Colon (tissue), 2 donors: ENCODE measurements at regions not wholly inside any gene's neighbourhood (a gene's known extent, or its start where the extent isn't known, plus 50 kb on each side); places are given as distances from the start of the nearest gene placed in this dataset.
"Not testable (repeated sequence)": the region's sequence is repeated elsewhere in the genome, so short reads cannot be mapped to it uniquely, and the experiment has no call there.

Source experiments
- FAIRE-seq: peaks from 2 replicates; lab custom pipeline; 2012; peaks lifted over from hg19 to GRCh38; lab: Jason Lieb, UNC
- donor health status: control.
- donor health status: control.

DNA sequence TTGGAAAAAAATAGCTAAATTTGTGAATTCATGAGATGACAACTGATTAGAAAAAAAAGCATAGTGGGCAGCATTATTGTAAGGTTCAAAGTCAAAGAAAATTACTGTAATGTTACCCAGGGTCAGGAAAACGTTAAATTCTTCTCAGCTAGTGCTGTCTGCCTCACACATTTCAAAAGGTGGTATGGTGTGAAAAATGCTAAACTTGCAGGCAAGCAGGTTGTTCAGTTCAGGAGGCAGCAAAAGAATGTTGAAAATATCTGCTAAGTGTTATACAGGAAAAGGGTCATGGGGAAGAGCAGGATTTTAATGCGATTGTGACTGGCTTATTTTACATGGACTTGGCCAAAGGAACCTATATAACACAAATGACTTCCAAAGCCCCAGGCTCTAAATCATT, 232.5 kb upstream of the NDST3 start:
- no peak for FAIRE-seq

DNA sequence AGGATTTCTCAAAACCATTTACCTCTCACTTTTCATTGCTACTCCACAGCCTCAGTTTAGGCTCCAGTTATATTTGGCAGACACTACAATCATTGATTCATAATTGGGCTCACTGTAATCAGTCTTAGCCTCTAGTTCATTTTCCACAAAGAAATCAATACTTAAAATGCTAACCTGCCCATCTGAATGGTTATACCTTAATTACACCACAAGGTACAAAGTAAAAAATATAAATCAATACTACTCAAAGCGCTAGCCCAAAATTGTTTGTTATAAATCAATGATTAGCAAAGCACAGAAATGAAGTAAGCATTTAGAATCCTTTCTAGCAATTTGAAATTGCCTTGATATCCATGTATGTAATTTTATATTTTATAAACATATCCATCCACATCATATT, 222.6 kb upstream of the NDST3 start:
- no peak for FAIRE-seq

DNA sequence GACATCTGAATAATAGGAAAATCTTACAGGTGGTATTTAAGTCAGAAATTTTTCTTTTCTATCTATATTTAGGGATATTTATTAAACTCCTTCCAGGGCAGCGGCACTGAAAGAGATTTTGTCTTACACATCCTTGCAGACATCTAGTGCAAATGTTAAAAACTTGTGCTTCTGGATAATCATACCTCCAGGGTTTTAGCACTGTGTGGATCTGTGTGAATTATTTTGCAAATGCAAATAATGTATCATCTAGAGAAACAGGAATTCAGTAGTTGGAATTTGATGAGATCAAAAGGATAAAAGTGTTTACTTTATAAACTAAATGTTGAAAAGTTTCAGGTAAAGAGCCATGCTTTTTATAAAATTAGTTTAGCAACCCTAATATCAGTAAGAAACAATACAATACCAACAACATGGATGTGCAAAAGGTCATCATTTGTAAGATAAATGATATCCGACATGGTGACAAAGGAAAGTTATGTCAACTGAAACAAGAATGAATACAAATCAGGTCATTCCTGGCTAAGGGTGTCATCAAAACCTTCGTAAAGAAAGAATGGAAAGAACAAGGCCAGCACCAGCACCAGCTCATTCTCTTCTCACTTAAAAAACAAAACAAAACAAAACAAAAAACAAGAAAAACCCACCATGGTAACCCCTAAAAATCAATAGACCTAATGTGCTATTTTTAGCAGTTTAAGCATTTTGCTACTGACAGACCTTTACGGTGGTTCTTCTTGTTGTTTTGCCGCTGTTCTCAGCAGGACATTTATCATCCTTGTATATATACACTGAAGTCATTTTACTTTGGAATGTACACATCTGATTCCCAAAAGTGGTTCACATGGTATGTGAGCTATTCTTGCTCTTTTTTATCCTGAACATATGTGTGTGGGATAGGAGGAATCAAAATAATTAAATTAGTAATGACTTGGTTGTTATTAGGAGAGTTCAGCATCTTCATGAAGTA, 219.7 kb upstream of the NDST3 start:
- no peak for FAIRE-seq

DNA sequence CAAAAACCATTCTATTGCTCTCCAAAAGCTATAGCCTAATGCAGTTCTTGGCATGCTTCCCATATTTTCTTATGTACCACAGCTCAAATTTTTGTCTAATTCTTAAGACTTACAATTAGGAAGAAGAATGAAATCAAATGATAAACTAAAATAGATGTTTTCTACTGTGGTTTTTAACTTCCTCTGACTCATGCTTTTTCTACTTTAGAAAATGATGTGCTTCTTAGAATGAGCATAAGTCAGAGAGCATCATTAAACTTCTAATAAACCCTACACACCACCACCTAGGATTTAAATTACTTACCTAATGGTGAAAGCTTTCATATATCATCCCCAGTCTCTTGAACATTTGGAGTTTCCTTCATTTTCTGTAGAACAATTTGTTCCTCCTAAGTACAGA, 217.0 kb upstream of the NDST3 start:
- FAIRE-seq: no peak

DNA sequence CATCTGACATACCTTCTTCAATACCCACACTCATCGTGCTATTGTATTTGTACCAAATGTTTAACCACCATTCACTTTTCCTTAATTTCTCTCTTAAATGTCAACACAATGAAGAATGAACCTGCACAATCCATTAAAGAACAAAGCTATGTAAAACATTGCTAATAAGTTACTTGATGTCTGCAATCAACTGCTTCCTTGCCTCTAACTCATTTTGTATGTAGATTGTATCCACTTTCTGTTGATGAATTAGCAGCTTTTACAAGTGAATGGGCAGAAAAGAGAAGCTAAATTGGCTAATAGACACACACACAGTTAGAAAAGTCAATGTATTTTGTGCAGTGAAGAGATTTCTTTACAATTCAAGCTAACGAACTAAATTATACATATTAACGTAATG, 212.5 kb upstream of the NDST3 start:
- no peak for FAIRE-seq

DNA sequence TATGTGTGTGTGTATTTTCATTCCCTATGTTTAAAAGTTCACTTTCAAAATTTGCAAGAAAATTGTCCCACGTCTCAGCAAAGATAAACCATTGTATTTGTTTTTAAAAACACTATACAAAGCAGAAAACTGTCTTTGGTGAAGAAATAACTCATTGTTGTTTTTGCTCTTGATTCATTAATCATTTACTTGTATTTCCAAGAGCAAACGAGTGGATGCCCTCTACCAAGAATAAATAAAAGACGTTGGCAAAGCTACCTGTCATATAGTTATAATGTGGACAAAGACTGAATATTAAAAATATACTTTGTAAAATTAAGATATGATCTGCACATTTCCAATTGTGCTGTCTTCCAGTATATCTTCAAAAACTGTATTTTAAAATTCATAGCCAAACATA, 210.9 kb upstream of the NDST3 start:
- FAIRE-seq: no peak

DNA sequence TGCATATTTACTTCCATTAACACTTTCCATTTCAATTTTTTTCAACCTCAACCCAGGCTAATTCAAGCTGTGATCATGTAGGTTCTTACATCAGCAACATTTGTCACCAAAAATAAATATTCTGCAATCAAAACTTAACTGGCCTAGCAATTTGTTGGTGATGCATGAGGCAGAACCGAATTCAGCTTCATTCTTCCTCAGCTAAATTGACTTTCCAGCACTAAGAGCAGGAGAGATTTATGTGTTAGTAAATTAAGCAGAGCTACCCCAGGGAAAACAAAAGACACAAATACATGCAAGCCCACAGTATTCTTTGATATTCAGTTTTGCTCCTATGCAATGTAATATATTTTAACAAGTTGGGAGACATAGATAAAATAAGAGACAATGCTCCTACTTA, 208.7 kb upstream of the NDST3 start:
- no peak for FAIRE-seq

DNA sequence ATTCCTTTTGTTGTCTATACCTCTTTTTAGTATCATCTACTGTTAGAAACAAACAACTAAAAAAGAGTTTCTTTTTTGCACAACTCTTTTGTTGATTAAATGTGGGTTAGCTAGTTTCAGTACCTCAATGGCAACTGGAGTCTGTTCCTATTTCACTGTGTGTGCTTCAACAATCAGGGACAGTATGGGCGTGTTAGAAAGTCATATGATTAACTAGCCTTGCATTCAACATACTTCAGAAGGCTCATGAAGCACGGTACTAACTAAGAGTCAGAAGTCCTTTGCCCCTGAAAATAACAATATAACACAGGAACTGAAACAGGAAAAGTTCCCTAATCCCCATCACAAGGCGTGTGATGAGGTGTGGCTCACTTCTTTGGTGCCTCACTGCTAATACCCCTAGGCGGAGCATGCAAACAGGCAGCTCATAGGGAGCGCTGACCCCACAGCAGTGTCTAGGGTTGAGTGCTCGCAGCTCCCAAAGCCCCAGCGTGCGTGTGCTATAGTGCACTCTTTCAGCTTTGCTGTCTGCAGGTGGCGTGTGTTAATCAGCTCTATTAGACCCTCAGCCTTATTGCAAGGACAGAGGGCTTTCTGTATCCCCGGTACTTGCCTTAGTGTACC, 203.1 kb upstream of the NDST3 start:
- FAIRE-seq: no peak

DNA sequence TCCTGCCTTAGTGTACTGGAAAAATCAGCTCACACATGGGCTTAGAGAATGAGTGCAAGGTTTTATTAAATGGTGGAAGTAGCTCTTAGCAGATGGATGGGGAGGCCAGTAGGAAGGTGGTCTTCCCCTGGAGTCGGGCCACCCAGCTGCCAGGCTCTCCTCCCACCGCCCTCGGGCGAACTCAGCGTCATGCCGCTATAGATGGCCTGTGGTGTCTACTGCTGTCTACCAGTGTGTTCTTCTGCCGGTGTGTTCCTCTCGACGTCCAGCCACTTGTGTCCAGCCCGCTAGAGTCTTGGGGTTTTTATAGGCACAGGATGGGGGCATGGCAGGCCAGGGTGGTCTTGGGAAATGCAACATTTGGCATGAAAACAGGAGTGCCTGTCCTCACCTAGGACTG, 198.7 kb upstream of the NDST3 start:
- no peak for FAIRE-seq

DNA sequence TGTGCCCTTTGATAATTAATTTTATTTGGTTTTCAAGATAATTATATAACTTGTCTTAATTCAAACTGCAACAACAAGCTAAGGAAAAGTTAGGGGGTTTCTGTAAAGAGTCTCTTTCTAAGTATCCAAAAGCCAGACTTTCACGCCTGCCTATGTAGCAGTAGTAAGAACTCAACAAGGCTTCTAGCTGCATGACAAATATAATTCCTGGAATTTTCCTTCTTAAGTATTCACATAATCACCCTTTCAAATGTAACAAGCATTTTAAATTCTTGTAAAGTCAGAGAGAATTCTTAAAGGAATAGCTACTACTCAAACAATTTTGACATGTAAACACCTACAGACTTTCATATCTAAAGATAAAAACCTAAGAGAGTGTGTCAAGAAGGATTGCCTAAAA, 189.7 kb upstream of the NDST3 start:
- FAIRE-seq: no peak

DNA sequence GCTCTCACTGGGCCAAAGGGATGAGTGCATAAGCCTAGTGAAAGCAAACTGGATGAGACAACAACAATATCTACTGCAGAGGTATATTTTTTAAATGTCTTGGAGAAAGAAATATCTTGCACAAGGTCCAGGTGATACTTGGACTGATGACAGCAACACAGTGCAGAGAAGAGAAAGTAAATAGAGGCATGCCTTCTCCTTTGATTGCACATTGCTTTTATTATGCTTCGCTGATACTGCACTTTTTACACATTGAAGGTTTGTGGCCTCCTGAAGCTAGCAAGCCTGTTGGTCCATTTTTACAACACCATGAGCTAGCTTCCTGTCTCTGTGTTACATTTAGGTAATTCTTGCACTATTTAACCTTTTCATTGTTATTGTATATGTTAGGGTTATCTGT, 189.0 kb upstream of the NDST3 start:
- FAIRE-seq: no peak

DNA sequence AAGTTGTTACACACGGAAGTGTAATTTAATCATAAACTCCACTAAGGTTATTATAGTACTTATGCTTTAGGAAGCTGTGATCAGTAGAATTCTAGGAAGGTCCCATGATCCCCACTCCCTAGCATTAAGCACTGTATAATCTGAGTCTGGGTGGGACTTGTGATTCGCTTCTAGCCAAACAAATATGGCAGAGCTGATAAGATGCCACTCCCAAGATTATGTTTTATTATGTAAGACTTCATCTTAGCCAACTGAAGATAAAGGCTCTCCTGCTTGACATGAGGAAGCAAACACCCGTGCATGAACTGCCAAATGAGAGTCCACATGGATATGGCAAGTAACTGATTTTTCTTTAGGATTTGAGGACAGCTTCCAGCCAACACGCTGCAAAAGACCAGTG, 186.4 kb upstream of the NDST3 start:
- FAIRE-seq: peak; percentile 74

DNA sequence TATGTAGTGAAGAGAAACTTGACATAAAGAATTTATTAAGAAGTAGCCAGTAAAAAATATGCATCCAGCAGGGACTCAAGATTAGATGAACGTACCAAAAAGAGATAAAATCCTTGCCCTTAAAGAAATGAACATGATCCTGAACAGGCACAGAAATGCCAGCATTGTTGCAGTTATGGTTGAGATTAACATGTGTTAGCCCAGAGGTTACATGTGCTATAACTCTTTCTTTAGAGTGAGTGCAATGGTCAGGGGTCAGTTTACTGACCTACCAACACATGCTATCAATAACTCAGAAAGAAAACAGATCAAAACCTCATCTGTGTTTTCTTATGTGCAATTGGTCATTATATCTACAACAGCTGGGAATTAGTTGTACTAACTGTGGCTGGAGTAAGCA, 166.1 kb upstream of the NDST3 start:
- no peak for FAIRE-seq

DNA sequence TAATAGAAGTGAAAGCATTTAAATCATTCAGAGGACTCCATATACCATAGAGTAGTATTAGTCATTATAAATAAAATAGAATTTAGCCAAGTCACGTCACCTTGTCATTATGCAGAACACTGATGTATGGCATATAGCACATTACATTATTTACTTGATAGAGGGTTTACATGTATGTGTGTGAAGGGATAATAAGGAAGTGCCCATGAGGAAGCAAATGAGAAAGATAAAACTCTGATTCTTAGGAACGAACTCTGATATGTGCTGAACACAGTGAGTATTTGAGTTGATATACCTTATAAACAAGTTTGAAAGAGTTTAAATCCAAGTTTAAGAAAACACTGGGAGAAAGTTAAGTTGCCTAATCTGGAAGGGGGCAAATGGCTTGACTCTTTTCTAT, 160.5 kb upstream of the NDST3 start:
- no peak for FAIRE-seq

DNA sequence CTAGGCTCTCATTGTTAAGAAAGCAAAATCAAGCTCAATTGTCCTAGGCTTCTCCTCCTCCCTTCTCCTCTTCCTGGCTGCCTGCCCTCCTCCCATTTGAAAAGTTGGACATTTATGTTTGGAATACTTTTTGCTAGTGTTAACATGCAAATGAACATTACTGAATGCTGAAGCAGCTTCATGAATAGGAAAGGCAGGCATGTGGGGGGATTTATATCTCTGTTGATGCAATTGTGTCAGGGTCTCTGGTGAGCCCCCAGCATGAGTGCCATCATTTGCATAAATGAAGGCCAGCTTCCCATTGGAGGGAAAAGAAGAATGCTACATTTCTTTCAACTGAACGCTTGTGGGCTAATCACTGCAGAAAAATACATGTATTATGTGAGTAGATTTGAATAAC, 160.1 kb upstream of the NDST3 start:
- no peak for FAIRE-seq

DNA sequence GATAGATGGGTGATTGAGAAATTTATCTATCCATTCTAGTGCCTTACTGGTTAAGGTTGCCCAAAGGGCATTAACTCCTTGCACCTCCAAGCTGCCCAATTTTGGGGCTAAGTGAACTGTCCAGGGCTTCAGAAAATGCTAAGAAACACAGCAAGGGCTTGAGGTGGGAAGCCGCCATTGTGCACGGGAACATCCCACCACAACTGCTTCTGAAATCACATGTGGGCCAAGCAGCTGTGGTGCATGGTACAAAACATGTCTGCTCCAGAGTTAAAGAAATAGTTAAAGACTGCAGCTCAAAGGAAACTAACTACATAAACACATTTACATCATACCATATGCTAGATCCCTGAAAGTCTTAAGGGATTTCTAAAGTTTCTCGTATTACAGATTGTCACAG, 144.3 kb upstream of the NDST3 start:
- FAIRE-seq: no peak

DNA sequence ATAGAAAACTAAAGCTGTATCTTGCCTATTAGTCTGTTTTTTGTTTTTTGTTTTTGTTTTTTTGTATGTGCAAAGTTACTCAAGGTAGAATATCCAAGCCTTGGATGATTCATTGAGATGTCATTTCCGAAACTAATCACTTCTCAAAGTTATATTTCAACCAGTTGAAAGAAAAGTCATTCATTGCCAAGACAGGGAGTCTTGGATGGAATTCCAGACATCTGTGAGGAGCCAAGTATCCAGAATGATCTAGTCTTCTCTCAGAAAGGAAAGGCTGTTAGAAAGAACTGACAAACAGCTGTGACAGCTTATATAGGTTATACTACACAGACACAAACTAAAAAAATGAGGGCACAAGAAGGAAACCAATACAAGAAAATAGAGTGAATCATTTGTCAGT, 141.1 kb upstream of the NDST3 start:
- no peak for FAIRE-seq

DNA sequence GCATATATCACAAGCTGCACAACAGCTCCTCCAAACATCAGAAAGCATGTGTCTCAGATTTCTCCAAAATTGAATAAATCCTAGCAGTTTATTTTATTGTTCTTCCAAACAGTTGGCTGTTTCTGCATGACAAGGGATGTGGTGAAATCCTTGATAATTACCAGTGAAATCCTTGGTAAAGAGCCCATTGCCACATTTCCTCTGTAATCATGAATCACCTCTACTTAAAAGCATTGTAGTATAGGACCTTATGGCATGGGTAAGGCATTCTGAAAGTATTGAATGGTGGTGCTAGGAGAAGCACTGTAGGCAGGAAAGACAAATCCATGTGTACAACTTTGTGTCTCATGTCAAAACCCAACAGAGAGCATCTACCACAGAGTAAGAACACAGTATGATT, 135.8 kb upstream of the NDST3 start:
- FAIRE-seq: no peak

DNA sequence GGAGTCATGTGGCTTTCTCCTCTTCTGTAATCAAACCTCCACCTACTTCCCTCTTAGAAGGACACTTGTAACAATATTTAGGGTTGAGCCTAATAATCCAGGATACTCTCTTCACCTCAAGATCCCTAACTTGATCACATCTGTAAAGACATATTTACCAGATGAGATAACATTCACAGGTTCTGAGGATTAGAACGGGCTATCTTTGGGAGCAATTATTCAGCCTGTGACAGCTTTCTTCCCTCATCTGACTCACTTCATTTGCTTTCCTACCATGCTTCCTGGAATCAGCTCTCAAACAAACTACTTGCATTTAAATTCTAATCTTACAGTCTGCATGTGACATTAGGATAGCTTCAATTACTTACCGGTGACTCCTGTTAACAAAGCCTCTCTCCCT, 133.5 kb upstream of the NDST3 start:
- FAIRE-seq: no peak

DNA sequence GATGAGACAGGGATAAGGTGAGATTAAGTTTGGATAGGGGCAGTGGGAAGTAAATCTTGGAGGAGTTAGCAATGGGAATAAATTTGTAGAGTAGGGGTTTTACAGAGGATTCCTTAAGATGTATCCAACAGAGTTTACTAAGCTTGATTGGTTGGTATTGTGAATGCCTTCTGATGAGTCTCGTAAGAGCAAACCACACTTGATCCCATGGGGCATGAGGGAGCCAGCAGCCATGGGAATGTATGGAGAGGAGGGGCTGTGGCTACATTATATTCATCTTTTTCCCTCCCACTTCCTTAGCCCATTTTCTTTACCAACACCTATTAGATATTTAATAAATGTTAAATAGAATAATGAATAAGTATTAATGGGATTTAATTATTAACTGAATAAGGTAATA, 126.6 kb upstream of the NDST3 start:
- no peak for FAIRE-seq

DNA sequence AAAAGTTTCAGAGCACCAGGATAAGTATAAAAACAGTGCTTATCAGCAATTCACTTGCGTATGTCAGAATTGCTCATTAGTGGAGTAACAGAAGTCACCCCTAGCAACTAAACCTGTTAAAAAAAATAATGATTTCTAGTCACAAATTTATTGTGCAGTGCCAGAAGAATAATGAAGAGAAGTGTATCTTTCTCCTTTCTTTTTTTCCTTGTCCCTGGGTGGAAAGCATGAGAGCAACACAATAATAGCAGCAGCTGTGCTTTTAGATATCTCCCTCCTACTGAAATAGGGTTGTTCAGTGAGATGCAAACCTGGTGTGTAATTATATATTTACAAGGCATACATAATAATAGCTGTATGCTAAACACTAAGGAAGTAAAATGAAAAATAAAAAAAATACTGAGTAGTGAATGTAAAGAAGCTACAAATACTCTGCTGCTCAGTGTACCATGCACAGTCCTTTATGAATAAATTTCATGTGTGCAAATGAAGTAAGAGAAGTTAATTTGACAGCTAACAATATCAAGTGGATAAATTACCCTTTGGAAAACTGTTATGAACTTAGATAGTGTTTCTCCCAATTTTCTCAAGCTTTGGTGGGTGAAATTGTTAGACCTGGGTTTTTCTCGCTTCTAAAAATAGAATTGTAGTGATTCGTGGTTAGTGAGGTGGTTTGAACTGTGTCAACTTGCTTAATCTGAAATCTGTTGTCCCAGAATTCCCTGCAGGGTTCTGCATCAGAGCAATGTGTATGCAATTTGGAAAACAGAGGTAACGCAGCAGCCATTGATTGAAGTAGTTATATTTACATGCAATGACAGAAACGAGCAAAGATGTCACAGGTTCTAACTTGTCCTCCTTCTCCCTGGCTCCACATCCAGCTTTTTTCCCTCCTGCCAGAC, 125.7 kb upstream of the NDST3 start:
- no peak for FAIRE-seq

DNA sequence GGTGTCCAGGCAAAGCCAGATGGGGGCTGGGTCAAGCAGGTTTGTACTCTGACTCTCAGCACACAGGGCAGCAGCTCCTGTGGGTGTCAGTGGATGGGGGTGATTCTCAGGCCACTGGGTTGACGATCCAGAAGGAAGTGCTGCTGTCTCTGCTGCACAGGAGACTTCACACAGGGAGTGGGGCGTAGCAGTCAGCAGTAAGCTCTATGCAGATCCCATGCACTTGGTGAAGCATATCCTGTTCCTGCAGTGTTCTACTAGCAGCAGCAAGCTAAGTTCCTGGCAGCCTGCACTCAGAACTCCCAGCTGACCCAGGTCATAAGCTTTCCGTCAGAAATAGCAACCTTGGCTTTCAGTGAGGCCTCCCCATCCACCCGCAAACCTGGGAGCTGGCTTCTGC, 117.6 kb upstream of the NDST3 start:
- no peak for FAIRE-seq

DNA sequence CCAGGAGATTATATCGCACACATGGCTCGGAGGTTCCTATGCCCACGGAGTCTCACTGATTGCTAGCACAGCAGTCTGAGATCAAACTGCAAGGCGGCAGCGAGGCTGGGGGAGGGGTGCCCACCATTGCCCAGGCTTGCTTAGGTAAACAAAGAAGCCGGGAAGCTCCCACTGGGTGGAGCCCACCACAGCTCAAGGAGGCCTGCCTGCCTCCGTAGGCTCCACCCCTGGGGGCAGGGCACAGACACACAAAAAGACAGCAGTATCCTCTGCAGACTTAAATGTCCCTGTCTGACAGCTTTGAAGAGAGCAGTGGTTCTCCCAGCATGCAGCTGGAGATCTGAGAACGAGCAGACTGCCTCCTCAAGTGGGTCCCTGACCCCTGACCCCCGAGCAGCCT, 112.0 kb upstream of the NDST3 start:
- FAIRE-seq: not testable (repeated sequence)
